GM10248 (cell line): ENCODE measurements at regions not wholly inside any gene's neighbourhood (a gene's known extent, or its start where the extent isn't known, plus 50 kb on each side); places are given as distances from the start of the nearest gene placed in this dataset.

Experiments
- CTCF ChIA-PET: fragments of 300-600 bp; sonication (Branson Sonifier 250); formaldehyde crosslinking; extraction: SDS; loops from one replicate; lab custom pipeline; 2021; ENCODE audit warnings: antibody characterized with exemption; lab: Yijun Ruan, JAX
- POLR2A ChIA-PET: fragments of 350-650 bp; sonication (Branson Sonifier 250); formaldehyde crosslinking; extraction: SDS; loops from one replicate; lab custom pipeline; 2020; ENCODE audit warnings: antibody characterized with exemption; lab: Yijun Ruan, JAX
- DNase-seq: peaks from one replicate; pipeline ENCODE4 v3.0.0; 2012; ENCODE audit errors: extremely low spot score
- CTCF ChIP-seq: IDR thresholded peaks from 2 replicates; pipeline ENCODE4 v1.5.1; 2012; ENCODE audit warnings: mild to moderate bottlenecking, low read depth; ENCODE audit errors: extremely low read depth, missing control alignments, control extremely low read depth

GRCh38 chr18:10270151-10270571, 184.3 kb upstream of the APCDD1 start:
- CTCF ChIA-PET, result interaction anchor here (0.6 to 2.4 kb wide), 6 partner anchors 8 to 32 kb away, joined by 3 to 9 read pairs (median 3); no protein-coding TSS in a partner anchor
- POLR2A ChIA-PET, result no interaction called here
- DNase-seq, result no peak
- TF ChIP-seq CTCF, result no peak

GRCh38 chr18:10271481-10271880, 183.0 kb upstream of the APCDD1 start:
- POLR2A ChIA-PET, result no interaction called here
- no peak for TF ChIP-seq CTCF
- DNase-seq, result no peak
- CTCF ChIA-PET, result interaction anchor here (1.0 to 2.0 kb wide), 4 partner anchors 10 to 19 kb away, joined by 3 to 4 read pairs (median 4); no protein-coding TSS in a partner anchor

GRCh38 chr18:10274301-10274700, 180.1 kb upstream of the APCDD1 start:
- CTCF ChIA-PET, result no interaction called here
- DNase-seq, result no peak
- TF ChIP-seq CTCF, result no peak
- POLR2A ChIA-PET, result no interaction called here

GRCh38 chr18:10275486-10275885, 178.9 kb upstream of the APCDD1 start:
- DNase-seq, result no peak
- ChIA-PET POLR2A (no interaction called here), CTCF (interaction anchor here (1.1 to 2.4 kb wide), 4 partner anchors 9 to 215 kb away, joined by 3 to 7 read pairs (median 4); no protein-coding TSS in a partner anchor)
- TF ChIP-seq CTCF, result no peak

- POLR2A ChIA-PET, result no interaction called here
- CTCF ChIA-PET, result interaction anchor here (1.3 kb wide), 1 partner anchor 9 kb away, joined by 9 read pairs; no protein-coding TSS in a partner anchor
- TF ChIP-seq CTCF, result no peak
- no peak for DNase-seq
Observed at GRCh38 chr18:10278265-10278664, 176.2 kb upstream of the APCDD1 start.

- ChIA-PET POLR2A (no interaction called here), CTCF (no interaction called here)
- no peak for TF ChIP-seq CTCF
- DNase-seq, result no peak
Observed at GRCh38 chr18:10279471-10279870, 175.0 kb upstream of the APCDD1 start.
